WTC11 (cell line): ENCODE measurements at regions not wholly inside any gene's neighbourhood (a gene's known extent, or its start where the extent isn't known, plus 50 kb on each side); places are given as distances from the start of the nearest gene placed in this dataset.

ENCODE experiments used
- ATAC-seq: fragments of 200-7000 bp; cut with Tn5 transposase; 2 replicates; pipeline ENCODE4 v1.10.0; 2021; ENCODE audit warnings: mild to moderate bottlenecking, moderate library complexity
- CTCF ChIA-PET: fragments of 300-600 bp; sonication (Branson Sonifier 250); formaldehyde crosslinking; loops from one replicate; lab custom pipeline; 2021; ENCODE audit warnings: antibody characterized with exemption; lab: Charles Lee
- POLR2A ChIA-PET: fragments of 350-600 bp; sonication (Branson Sonifier 250); formaldehyde crosslinking; loops from one replicate; lab custom pipeline; 2021; ENCODE audit warnings: antibody characterized with exemption; lab: Charles Lee
- DNase-seq: peaks from one replicate; pipeline ENCODE4 v3.0.0; 2021; ENCODE audit warnings: low spot score
- H3K27ac Mint-ChIP-seq: 2 replicates; pipeline ENCODE4 v1.8.0; 2021; ENCODE audit warnings: mixed read lengths
- H3K27me3 Mint-ChIP-seq: 2 replicates; pipeline ENCODE4 v1.8.0; 2021; ENCODE audit warnings: low read depth, mild to moderate bottlenecking, moderate library complexity, mixed read lengths
- H3K36me3 Mint-ChIP-seq: 2 replicates; pipeline ENCODE4 v1.8.0; 2021; ENCODE audit warnings: mixed read lengths
- H3K4me1 Mint-ChIP-seq: 2 replicates; pipeline ENCODE4 v1.8.0; 2022; ENCODE audit warnings: mixed read lengths
- H3K4me3 Mint-ChIP-seq: 2 replicates; pipeline ENCODE4 v1.8.0; 2021; ENCODE audit warnings: mild to moderate bottlenecking, moderate library complexity, mixed read lengths
- H3K9me3 Mint-ChIP-seq: 2 replicates; pipeline ENCODE4 v1.8.0; 2021; ENCODE audit warnings: mixed read lengths
- AR ChIP-seq: fragments of 250-450 bp; sonication (Bioruptor Pico); IDR thresholded peaks from 2 replicates; pipeline ENCODE4 v1.9.0; 2021; ENCODE audit warnings: mild to moderate bottlenecking
- ATF2 ChIP-seq: sonication (generic); formaldehyde crosslinking; IDR thresholded peaks from 2 replicates; pipeline ENCODE4 v1.8.1; 2022; ENCODE audit warnings: low read depth, missing genetic modification reagents, borderline replicate concordance
- ATF3 ChIP-seq: sonication (generic); formaldehyde crosslinking; conservative IDR thresholded peaks from 2 replicates; pipeline ENCODE4 v1.8.1; 2022; ENCODE audit warnings: mild to moderate bottlenecking, missing genetic modification reagents
- E2F1 ChIP-seq: sonication (generic); formaldehyde crosslinking; IDR thresholded peaks from 2 replicates; pipeline ENCODE4 v1.8.0; 2022; ENCODE audit warnings: mild to moderate bottlenecking, missing genetic modification reagents
- ELF4 ChIP-seq: sonication (generic); formaldehyde crosslinking; IDR thresholded peaks from 2 replicates; pipeline ENCODE4 v1.8.1; 2022; ENCODE audit warnings: low read depth, mild to moderate bottlenecking, moderate library complexity, missing genetic modification reagents
- ETV6 ChIP-seq: sonication (generic); formaldehyde crosslinking; IDR thresholded peaks from 2 replicates; pipeline ENCODE4 v1.8.1; 2022; ENCODE audit warnings: mild to moderate bottlenecking, missing genetic modification reagents
- GABPB1 ChIP-seq: sonication (generic); formaldehyde crosslinking; IDR thresholded peaks from 2 replicates; pipeline ENCODE4 v1.8.1; 2023; ENCODE audit warnings: mild to moderate bottlenecking, missing genetic modification reagents
- KAT7 ChIP-seq: sonication (generic); formaldehyde crosslinking; IDR thresholded peaks from 2 replicates; pipeline ENCODE4 v1.8.1; 2023; ENCODE audit warnings: missing genetic modification reagents, mild to moderate bottlenecking, borderline replicate concordance
- NFATC4 ChIP-seq: fragments of 250-450 bp; sonication (Bioruptor Pico); IDR thresholded peaks from 2 replicates; pipeline ENCODE4 v1.9.0; 2021; ENCODE audit warnings: mild to moderate bottlenecking
- NFYB ChIP-seq: sonication (generic); formaldehyde crosslinking; conservative IDR thresholded peaks from 2 replicates; pipeline ENCODE4 v1.8.0; 2022; ENCODE audit warnings: low read depth, missing genetic modification reagents
- NR1H2 ChIP-seq: sonication (generic); formaldehyde crosslinking; IDR thresholded peaks from 2 replicates; pipeline ENCODE4 v1.9.0; 2021; ENCODE audit warnings: mild to moderate bottlenecking, moderate library complexity, missing genetic modification reagents
- RELA ChIP-seq: sonication (generic); formaldehyde crosslinking; IDR thresholded peaks from 2 replicates; pipeline ENCODE4 v1.8.1; 2022; ENCODE audit warnings: missing genetic modification reagents, mild to moderate bottlenecking, borderline replicate concordance
- SOX15 ChIP-seq: fragments of 250-450 bp; sonication (Bioruptor Pico); IDR thresholded peaks from 2 replicates; pipeline ENCODE4 v1.9.0; 2021; ENCODE audit warnings: mild to moderate bottlenecking
- ZNF219 ChIP-seq: sonication (generic); formaldehyde crosslinking; IDR thresholded peaks from 2 replicates; pipeline ENCODE4 v1.8.0; 2023; ENCODE audit warnings: missing genetic modification reagents, mild to moderate bottlenecking, borderline replicate concordance
- ZNF396 ChIP-seq: fragments of 250-450 bp; sonication (Bioruptor Pico); IDR thresholded peaks from 2 replicates; pipeline ENCODE4 v1.8.0; 2021; ENCODE audit warnings: mild to moderate bottlenecking, moderate library complexity, borderline replicate concordance
- ZNF416 ChIP-seq: fragments of 250-450 bp; sonication (Bioruptor Pico); IDR thresholded peaks from 2 replicates; pipeline ENCODE4 v1.9.0; 2021; ENCODE audit warnings: mild to moderate bottlenecking, inconsistent platforms
- ZNF423 ChIP-seq: fragments of 250-450 bp; sonication (Bioruptor Pico); IDR thresholded peaks from 2 replicates; pipeline ENCODE4 v2.1.2; 2022; ENCODE audit warnings: mild to moderate bottlenecking, moderate library complexity
- ZNF425 ChIP-seq: fragments of 250-450 bp; sonication (Bioruptor Pico); conservative IDR thresholded peaks from 2 replicates; pipeline ENCODE4 v1.9.0; 2021; ENCODE audit warnings: mild to moderate bottlenecking
- ZNF671 ChIP-seq: fragments of 250-450 bp; sonication (Bioruptor Pico); IDR thresholded peaks from 2 replicates; pipeline ENCODE4 v1.8.0; 2021; ENCODE audit warnings: mild to moderate bottlenecking

- Mint-ChIP-seq H3K9me3 (no peaks in the 10 kb centered on the region), H3K27ac (no peak overlapping the region), H3K36me3 (no peaks in the 10 kb centered on the region; the same call in 1 of the 2 replicates), H3K4me3 (no peak overlapping the region), H3K27me3 (peaks cover 6% of the 10 kb centered on the region), H3K4me1 (peaks cover 13% of the 10 kb centered on the region; the same call in 1 of the 2 replicates)
- no peak for DNase-seq
- no peak for ATAC-seq
- POLR2A ChIA-PET = no interaction called here
- CTCF ChIA-PET = no interaction called here
- no peak for TF ChIP-seq ZNF416 (CRISPR knock-in tag)
- no peak for TF ChIP-seq KAT7
- no peak for TF ChIP-seq NR1H2 (CRISPR knock-in tag)
- TF ChIP-seq AR (CRISPR knock-in tag) = no peak
- TF ChIP-seq NFATC4 = no peak
- no peak for TF ChIP-seq ATF2 (CRISPR knock-in tag)
- no peak for TF ChIP-seq GABPB1 (CRISPR knock-in tag)
- TF ChIP-seq ATF3 (CRISPR knock-in tag) = no peak
- no peak for TF ChIP-seq SOX15 (CRISPR knock-in tag)
- TF ChIP-seq ETV6 (CRISPR knock-in tag) = no peak
- TF ChIP-seq ZNF425 (CRISPR knock-in tag) = no peak
- TF ChIP-seq ZNF396 (CRISPR knock-in tag) = no peak
- no peak for TF ChIP-seq ELF4 (CRISPR knock-in tag)
- no peak for TF ChIP-seq NFYB
- no peak for TF ChIP-seq ZNF219 (CRISPR knock-in tag)
- no peak for TF ChIP-seq ZNF671
- TF ChIP-seq ZNF423 (CRISPR knock-in tag) = no peak
- TF ChIP-seq RELA = no peak
- no peak for TF ChIP-seq E2F1 (CRISPR knock-in tag)
Observed at GRCh38 chr12:114018669-114019068, 52.5 kb upstream of the RBM19 start.
